Colonic mucosa (tissue), 4 donors: ENCODE measurements at regions not wholly inside any gene's neighbourhood (a gene's known extent, or its start where the extent isn't known, plus 50 kb on each side); places are given as distances from the start of the nearest gene placed in this dataset.
"Not testable (repeated sequence)": the region's sequence is repeated elsewhere in the genome, so short reads cannot be mapped to it uniquely, and the experiment has no call there.

ENCODE experiments used
- DNase-seq: peaks from one replicate; pipeline ENCODE4 v3.0.0-alpha.2; 2020
- H3K27ac ChIP-seq: fragments of 200-600 bp; one replicate; pipeline ENCODE4 v1.8.0; 2021
- H3K27me3 ChIP-seq: fragments of 200-600 bp; one replicate; pipeline ENCODE4 v1.8.0; 2021
- H3K36me3 ChIP-seq: fragments of 200-600 bp; one replicate; pipeline ENCODE4 v1.8.0; 2021
- H3K4me1 ChIP-seq: fragments of 200-600 bp; one replicate; pipeline ENCODE4 v1.8.0; 2021; ENCODE audit warnings: mild to moderate bottlenecking
- H3K4me3 ChIP-seq: fragments of 200-600 bp; one replicate; pipeline ENCODE4 v1.8.0; 2021
- H3K9ac ChIP-seq, 2 donors: one replicate each; pipeline ENCODE4 v1.7.0; 2013; ENCODE audit warnings: control low read depth in 2 of 2, low read depth in 2 of 2, low read length in 2 of 2
- H3K9me3 ChIP-seq: fragments of 200-600 bp; one replicate; pipeline ENCODE4 v1.8.0; 2021
- CTCF ChIP-seq: fragments of 200-600 bp; IDR thresholded peaks from one replicate; pipeline ENCODE4 v1.8.0; 2022; ENCODE audit warnings: antibody characterized with exemption, mild to moderate bottlenecking
- intact Hi-C: fragments of 100-400 bp; cut with DNase I; formaldehyde crosslinking; loops from one replicate; pipeline ENCODE4 v1.14.1; 2022
- donor health status: healthy.
- donor health status: DM: no; HTN: no; CAD: no.
- donor health status: DM: no; HTN: no; CAD: no.

GRCh38 chr16:21339269-21339641 lies 61.2 kb upstream of the CRYM start:
- intact Hi-C loops: no loop called here
- Histone ChIP-seq H3K4me3 (no peak overlapping the region), H3K27ac (peak overlapping the region; percentile 66), H3K27me3 (no peaks in the 10 kb centered on the region), H3K9me3 (no peaks in the 10 kb centered on the region), H3K4me1 (no peaks in the 10 kb centered on the region), H3K36me3 (no peaks in the 10 kb centered on the region), H3K9ac (no peak overlapping the region)
- no peak for TF ChIP-seq CTCF
- no peak for DNase-seq

GRCh38 chr16:21338537-21339268 lies 60.6 kb upstream of the CRYM start:
- intact Hi-C loops: no loop called here
- Histone ChIP-seq H3K9ac (no peak overlapping the region), H3K4me1 (no peaks in the 10 kb centered on the region), H3K9me3 (no peaks in the 10 kb centered on the region), H3K27ac (peak overlapping the region; percentile 66), H3K4me3 (no peak overlapping the region), H3K27me3 (no peaks in the 10 kb centered on the region), H3K36me3 (no peaks in the 10 kb centered on the region)
- TF ChIP-seq CTCF: no peak
- no peak for DNase-seq

GRCh38 chr16:21336231-21336630 lies 58.1 kb upstream of the CRYM start:
- no peaks in the 10 kb centered on the region for H3K9me3 ChIP-seq
- no peak overlapping the region for H3K27ac ChIP-seq
- no peaks in the 10 kb centered on the region for H3K27me3 ChIP-seq
- H3K36me3 ChIP-seq: no peaks in the 10 kb centered on the region
- intact Hi-C loops: no loop called here
- H3K4me3 ChIP-seq: no peak overlapping the region
- TF ChIP-seq CTCF: no peak
- DNase-seq: no peak
- H3K9ac ChIP-seq: no peak overlapping the region
- no peaks in the 10 kb centered on the region for H3K4me1 ChIP-seq

GRCh38 chr16:21334188-21335146 lies 56.4 kb upstream of the CRYM start:
- H3K4me1 ChIP-seq, H3K36me3 ChIP-seq, DNase-seq, H3K27ac ChIP-seq, H3K27me3 ChIP-seq, H3K4me3 ChIP-seq, intact Hi-C loops, H3K9me3 ChIP-seq, H3K9ac ChIP-seq: not testable (repeated sequence)

DNA sequence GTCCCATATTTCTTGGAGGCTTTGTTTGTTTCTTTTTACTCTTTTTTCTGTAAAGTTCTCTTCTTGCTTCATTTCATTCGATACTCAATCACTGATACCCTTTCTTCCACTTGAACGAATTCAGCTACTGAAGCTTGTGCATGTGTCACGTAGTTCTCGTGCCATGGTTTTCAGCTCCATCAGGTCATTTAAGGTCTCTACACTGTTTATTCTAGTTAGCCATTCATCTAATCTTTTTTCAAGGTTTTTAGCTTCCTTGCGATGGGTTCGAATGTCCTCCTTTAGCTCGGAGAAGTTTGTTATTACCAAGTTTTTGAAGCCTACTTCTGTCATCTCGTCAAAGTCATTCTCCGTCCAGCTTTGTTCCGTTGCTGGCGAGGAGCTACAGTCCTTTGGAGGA lies 55.6 kb upstream of the CRYM start:
- H3K9ac ChIP-seq, H3K4me1 ChIP-seq, H3K4me3 ChIP-seq, H3K27ac ChIP-seq, H3K27me3 ChIP-seq, H3K9me3 ChIP-seq, H3K36me3 ChIP-seq, DNase-seq, intact Hi-C loops: not testable (repeated sequence)
